ENCODE measurements at regions not wholly inside any gene's neighbourhood (a gene's known extent, or its start where the extent isn't known, plus 50 kb on each side); places are given as distances from the start of the nearest gene placed in this dataset.

DNA sequence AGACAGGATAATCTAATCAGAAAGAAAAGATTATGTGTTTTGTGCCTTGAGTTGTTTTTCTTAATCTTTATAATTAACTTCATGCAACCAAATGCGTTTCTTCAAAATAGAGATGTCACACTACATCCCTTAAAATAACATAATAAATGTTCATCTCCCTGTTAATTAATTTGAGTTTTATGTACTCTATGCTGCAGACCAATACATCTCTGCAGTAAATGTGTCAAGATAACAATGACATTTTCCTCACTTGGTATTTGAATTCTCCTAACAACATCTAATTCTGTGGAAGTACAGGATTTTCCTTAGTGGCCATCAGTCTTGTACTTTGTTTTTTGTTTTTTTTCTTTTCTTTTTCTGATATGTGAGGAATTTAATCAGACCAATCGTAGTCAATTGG is 279.2 kb upstream of the TYRP1 start:
- ChIA-PET CTCF (no interaction called here), POLR2A (no interaction called here)
- Histone ChIP-seq H3K4me1 (ENCODE audit: control insufficient read depth, insufficient read depth, low read length) (no peaks in the 10 kb centered on the region), H3K4me3 (ENCODE audit: low read depth, low read length) (no peak overlapping the region), H3K9me3 (ENCODE audit: control insufficient read depth, insufficient read depth, low read depth, low read length) (no peaks in the 10 kb centered on the region), H3K36me3 (ENCODE audit: control insufficient read depth in 2 of 2, insufficient read depth in 1 of 2, low read length in 2 of 2) (no peaks in the 10 kb centered on the region), H3K27ac (ENCODE audit: extremely low read depth, low read depth, low read length) (no peak overlapping the region)
- TF ChIP-seq ZNF548 (tag by site-specific recombination; IDR thresholded peaks at IDR 0.05) (no peak), ZNF211 (tag by site-specific recombination; IDR thresholded peaks at IDR 0.05; ENCODE audit: low read depth) (no peak), ZNF175 (tag by site-specific recombination; IDR thresholded peaks at IDR 0.05) (no peak), ZBTB17 (tag by site-specific recombination; IDR thresholded peaks at IDR 0.05) (no peak), ZNF18 (tag by site-specific recombination; IDR thresholded peaks at IDR 0.05) (no peak), ZNF626 (tag by site-specific recombination; IDR thresholded peaks at IDR 0.05) (no peak), ZNF26 (tag by site-specific recombination; IDR thresholded peaks at IDR 0.05) (no peak), ZNF704 (tag by site-specific recombination; IDR thresholded peaks at IDR 0.05) (no peak), KLF8 (tag by site-specific recombination; IDR thresholded peaks at IDR 0.05) (no peak)
- TF ChIP-seq, protein P1, sequence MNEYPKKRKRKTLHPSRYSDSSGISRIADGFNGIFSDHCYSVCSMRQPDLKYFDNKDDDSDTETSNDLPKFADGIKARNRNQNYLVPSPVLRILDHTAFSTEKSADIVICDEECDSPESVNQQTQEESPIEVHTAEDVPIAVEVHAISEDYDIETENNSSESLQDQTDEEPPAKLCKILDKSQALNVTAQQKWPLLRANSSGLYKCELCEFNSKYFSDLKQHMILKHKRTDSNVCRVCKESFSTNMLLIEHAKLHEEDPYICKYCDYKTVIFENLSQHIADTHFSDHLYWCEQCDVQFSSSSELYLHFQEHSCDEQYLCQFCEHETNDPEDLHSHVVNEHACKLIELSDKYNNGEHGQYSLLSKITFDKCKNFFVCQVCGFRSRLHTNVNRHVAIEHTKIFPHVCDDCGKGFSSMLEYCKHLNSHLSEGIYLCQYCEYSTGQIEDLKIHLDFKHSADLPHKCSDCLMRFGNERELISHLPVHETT (tag by site-specific recombination; IDR thresholded peaks at IDR 0.05) = no peak
- TF ChIP-seq, protein P2, sequence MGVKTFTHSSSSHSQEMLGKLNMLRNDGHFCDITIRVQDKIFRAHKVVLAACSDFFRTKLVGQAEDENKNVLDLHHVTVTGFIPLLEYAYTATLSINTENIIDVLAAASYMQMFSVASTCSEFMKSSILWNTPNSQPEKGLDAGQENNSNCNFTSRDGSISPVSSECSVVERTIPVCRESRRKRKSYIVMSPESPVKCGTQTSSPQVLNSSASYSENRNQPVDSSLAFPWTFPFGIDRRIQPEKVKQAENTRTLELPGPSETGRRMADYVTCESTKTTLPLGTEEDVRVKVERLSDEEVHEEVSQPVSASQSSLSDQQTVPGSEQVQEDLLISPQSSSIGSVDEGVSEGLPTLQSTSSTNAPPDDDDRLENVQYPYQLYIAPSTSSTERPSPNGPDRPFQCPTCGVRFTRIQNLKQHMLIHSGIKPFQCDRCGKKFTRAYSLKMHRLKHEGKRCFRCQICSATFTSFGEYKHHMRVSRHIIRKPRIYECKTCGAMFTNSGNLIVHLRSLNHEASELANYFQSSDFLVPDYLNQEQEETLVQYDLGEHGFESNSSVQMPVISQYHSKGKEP (tag by site-specific recombination; IDR thresholded peaks at IDR 0.05) = no peak
- TF ChIP-seq, protein P3, sequence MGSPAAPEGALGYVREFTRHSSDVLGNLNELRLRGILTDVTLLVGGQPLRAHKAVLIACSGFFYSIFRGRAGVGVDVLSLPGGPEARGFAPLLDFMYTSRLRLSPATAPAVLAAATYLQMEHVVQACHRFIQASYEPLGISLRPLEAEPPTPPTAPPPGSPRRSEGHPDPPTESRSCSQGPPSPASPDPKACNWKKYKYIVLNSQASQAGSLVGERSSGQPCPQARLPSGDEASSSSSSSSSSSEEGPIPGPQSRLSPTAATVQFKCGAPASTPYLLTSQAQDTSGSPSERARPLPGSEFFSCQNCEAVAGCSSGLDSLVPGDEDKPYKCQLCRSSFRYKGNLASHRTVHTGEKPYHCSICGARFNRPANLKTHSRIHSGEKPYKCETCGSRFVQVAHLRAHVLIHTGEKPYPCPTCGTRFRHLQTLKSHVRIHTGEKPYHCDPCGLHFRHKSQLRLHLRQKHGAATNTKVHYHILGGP (tag by site-specific recombination; IDR thresholded peaks at IDR 0.05) = no peak

DNA sequence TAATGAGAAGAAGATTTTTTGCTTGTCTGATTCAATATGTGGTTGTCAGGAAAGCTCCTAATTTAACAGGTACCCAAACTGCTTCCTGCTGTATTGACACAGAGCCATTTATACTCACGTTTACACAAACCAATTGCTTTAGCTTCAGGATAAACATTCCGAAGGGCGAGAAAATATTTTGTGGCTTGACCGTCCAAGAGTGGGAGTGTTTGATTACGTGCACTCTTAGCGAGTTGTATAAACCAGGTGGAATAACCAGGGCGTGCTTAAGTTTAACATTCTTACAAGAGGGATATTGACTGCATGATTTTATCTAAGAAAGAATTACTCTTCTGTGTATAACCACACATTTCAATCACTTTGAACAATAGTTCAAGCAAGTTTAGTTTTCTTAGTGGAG is 278.7 kb upstream of the TYRP1 start:
- Histone ChIP-seq H3K4me1 (ENCODE audit: control insufficient read depth, insufficient read depth, low read length) (no peaks in the 10 kb centered on the region), H3K27ac (ENCODE audit: extremely low read depth, low read depth, low read length) (no peak overlapping the region), H3K9me3 (ENCODE audit: control insufficient read depth, insufficient read depth, low read depth, low read length) (no peaks in the 10 kb centered on the region), H3K4me3 (ENCODE audit: low read depth, low read length) (no peak overlapping the region), H3K36me3 (ENCODE audit: control insufficient read depth in 2 of 2, insufficient read depth in 1 of 2, low read length in 2 of 2) (no peaks in the 10 kb centered on the region)
- POLR2A ChIA-PET = no interaction called here
- CTCF ChIA-PET = no interaction called here
- TF ChIP-seq, protein P4, sequence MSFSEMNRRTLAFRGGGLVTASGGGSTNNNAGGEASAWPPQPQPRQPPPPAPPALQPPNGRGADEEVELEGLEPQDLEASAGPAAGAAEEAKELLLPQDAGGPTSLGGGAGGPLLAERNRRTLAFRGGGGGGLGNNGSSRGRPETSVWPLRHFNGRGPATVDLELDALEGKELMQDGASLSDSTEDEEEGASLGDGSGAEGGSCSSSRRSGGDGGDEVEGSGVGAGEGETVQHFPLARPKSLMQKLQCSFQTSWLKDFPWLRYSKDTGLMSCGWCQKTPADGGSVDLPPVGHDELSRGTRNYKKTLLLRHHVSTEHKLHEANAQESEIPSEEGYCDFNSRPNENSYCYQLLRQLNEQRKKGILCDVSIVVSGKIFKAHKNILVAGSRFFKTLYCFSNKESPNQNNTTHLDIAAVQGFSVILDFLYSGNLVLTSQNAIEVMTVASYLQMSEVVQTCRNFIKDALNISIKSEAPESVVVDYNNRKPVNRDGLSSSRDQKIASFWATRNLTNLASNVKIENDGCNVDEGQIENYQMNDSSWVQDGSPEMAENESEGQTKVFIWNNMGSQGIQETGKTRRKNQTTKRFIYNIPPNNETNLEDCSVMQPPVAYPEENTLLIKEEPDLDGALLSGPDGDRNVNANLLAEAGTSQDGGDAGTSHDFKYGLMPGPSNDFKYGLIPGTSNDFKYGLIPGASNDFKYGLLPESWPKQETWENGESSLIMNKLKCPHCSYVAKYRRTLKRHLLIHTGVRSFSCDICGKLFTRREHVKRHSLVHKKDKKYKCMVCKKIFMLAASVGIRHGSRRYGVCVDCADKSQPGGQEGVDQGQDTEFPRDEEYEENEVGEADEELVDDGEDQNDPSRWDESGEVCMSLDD (tag by site-specific recombination; IDR thresholded peaks at IDR 0.05) = no peak
- TF ChIP-seq ZNF239 (tag by site-specific recombination; IDR thresholded peaks at IDR 0.05) (no peak), ZBTB49 (tag by site-specific recombination; IDR thresholded peaks at IDR 0.05; ENCODE audit: low read depth) (no peak), ZFP3 (tag by site-specific recombination; IDR thresholded peaks at IDR 0.05; ENCODE audit: low read depth) (no peak), ZNF558 (tag by site-specific recombination; IDR thresholded peaks at IDR 0.05) (no peak), ZNF221 (tag by site-specific recombination; IDR thresholded peaks at IDR 0.05; ENCODE audit: borderline replicate concordance) (no peak), ZNF324 (tag by site-specific recombination; IDR thresholded peaks at IDR 0.05) (no peak)
- TF ChIP-seq, protein P5, sequence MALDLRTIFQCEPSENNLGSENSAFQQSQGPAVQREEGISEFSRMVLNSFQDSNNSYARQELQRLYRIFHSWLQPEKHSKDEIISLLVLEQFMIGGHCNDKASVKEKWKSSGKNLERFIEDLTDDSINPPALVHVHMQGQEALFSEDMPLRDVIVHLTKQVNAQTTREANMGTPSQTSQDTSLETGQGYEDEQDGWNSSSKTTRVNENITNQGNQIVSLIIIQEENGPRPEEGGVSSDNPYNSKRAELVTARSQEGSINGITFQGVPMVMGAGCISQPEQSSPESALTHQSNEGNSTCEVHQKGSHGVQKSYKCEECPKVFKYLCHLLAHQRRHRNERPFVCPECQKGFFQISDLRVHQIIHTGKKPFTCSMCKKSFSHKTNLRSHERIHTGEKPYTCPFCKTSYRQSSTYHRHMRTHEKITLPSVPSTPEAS (tag by site-specific recombination; IDR thresholded peaks at IDR 0.05) = no peak

All from HEK293 (cell line).